Right lobe of liver (tissue), 6 donors: ENCODE measurements at regions not wholly inside any gene's neighbourhood (a gene's known extent, or its start where the extent isn't known, plus 50 kb on each side); places are given as distances from the start of the nearest gene placed in this dataset.

Source experiments
- ATAC-seq, 4 donors: fragments of 200-7000 bp; cut with Tn5 transposase; one replicate each; pipeline ENCODE4 v1.9.1; 2020; ENCODE audit warnings: mild to moderate bottlenecking in 4 of 4, moderate library complexity in 4 of 4
- DNase-seq, 3 donors: peaks; one replicate each; pipeline ENCODE4 v3.0.0-alpha.2; 2020
- H3K27ac ChIP-seq, 3 donors: fragments of 200-600 bp; one replicate each; pipeline ENCODE4 v1.8.0; 2022
- H3K27me3 ChIP-seq, 2 donors: fragments of 200-600 bp; one replicate each; pipeline ENCODE4 v1.8.0; 2022
- H3K36me3 ChIP-seq, 4 donors: fragments of 200-600 bp; sonication (generic) in 1 of 4; one replicate each; pipeline versions ENCODE4 v1.5.1 to v1.8.0; 2017 to 2022; ENCODE audit warnings: control low read depth in 1 of 4
- H3K4me1 ChIP-seq, 4 donors: fragments of 200-600 bp; sonication (generic) in 1 of 4; one replicate each; pipeline versions ENCODE4 v1.5.1 to v1.8.0; 2017 to 2022; ENCODE audit warnings: control low read depth in 1 of 4
- H3K4me3 ChIP-seq, 3 donors: fragments of 200-600 bp; one replicate each; pipeline ENCODE4 v1.8.0; 2022
- H3K9me3 ChIP-seq, 4 donors: fragments of 200-600 bp; sonication (generic) in 1 of 4; one replicate each; pipeline versions ENCODE4 v1.5.1 to v1.8.0; 2017 to 2022; ENCODE audit warnings: control low read depth in 1 of 4
- POLR2A ChIP-seq: fragments of 450-650 bp; IDR thresholded peaks from one replicate; pipeline ENCODE4 v1.6.1; 2017; ENCODE audit warnings: antibody characterized with exemption, mild to moderate bottlenecking
- WGBS: methylation state at CpG from one replicate; pipeline ENCODE4 v1.1.6; 2018; ENCODE audit warnings: low coverage, low lambda C conversion rate; ENCODE audit not compliant: insufficient coverage; ENCODE audit errors: missing lambda C conversion rate; 5-methylcytosine and 5-hydroxymethylcytosine counted together
- intact Hi-C, 2 donors: fragments of 100-400 bp; cut with DNase I; formaldehyde crosslinking; loops; one replicate each; pipeline versions ENCODE4 v1.11.2 to v1.14.1; 2022
- small RNA-seq, 2 experiments: library from RNA; depleted of rRNA; stranded (forward); fragments of <200 nt; gene quantifications; one replicate each; pipeline ENCODE3, GENCODE V24; 2016
- TF ChIP-seq, protein P1 (sequence below), 4 donors: fragments of 200-600 bp in 3 of 4; fragments of 450-650 bp in 1 of 4; IDR thresholded peaks; one replicate each; pipeline versions ENCODE4 v1.5.1 to v1.8.0; 2016 to 2022; ENCODE audit warnings: antibody characterized with exemption in 4 of 4, mild to moderate bottlenecking in 2 of 4
- donor health status: DM: no; HTN: yes; CAD: no.
- donor health status: DM: no; HTN: no; CAD: no.
- donor health status: DM: no; HTN: no; CAD: no.
- donor health status: DM: no; HTN: yes; CAD: no.
- donor health status: DM: no; HTN: yes; CAD: no.

DNA sequence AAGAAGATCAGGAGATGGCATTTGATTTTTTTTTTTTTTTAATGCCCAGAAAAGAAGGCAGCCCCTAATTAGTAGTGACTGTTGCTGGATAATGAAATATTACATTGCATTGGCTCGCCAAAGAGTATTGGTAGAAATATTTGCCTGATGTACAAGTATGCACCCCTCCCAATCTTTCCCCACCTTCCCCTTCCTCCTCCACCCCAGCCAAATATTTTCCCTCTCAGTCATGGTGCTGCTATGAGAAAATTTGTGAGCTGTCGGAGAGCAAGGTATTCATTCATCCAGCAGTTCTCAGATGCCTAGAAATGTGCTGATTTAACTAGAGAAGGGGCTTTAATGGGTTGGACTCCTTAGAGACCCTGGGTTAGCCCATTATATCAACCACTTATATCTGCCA lies 50.5 kb upstream of the IKBKE start:
- ATAC-seq = no peak
- no peaks in the 10 kb centered on the region for H3K4me1 ChIP-seq
- peaks cover 0 to 3% (median 1%) of the 10 kb centered on the region in 4 donors for H3K36me3 ChIP-seq
- TF ChIP-seq POLR2A = no peak
- TF ChIP-seq, protein P1, sequence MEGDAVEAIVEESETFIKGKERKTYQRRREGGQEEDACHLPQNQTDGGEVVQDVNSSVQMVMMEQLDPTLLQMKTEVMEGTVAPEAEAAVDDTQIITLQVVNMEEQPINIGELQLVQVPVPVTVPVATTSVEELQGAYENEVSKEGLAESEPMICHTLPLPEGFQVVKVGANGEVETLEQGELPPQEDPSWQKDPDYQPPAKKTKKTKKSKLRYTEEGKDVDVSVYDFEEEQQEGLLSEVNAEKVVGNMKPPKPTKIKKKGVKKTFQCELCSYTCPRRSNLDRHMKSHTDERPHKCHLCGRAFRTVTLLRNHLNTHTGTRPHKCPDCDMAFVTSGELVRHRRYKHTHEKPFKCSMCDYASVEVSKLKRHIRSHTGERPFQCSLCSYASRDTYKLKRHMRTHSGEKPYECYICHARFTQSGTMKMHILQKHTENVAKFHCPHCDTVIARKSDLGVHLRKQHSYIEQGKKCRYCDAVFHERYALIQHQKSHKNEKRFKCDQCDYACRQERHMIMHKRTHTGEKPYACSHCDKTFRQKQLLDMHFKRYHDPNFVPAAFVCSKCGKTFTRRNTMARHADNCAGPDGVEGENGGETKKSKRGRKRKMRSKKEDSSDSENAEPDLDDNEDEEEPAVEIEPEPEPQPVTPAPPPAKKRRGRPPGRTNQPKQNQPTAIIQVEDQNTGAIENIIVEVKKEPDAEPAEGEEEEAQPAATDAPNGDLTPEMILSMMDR (IDR thresholded peaks at IDR 0.05) = no peak
- no peak overlapping the region for H3K4me3 ChIP-seq
- 92% methylated on average over 2 of the region's 2 CpGs for WGBS
- H3K27me3 ChIP-seq = no peaks in the 10 kb centered on the region
- H3K27ac ChIP-seq = no peak overlapping the region
- intact Hi-C loops = no loop called here
- no peaks in the 10 kb centered on the region for H3K9me3 ChIP-seq
- DNase-seq = no peak

GRCh38 chr1:206420471-206420870 lies 49.8 kb upstream of the IKBKE start:
- no peak for ATAC-seq
- peaks cover 0 to 3% (median 1%) of the 10 kb centered on the region in 4 donors for H3K36me3 ChIP-seq

More at GRCh38 chr1:206420471-206420870, 49.8 kb upstream of the IKBKE start:
- Histone ChIP-seq H3K27me3 (no peaks in the 10 kb centered on the region), H3K4me1 (no peaks in the 10 kb centered on the region), H3K4me3 (no peak overlapping the region), H3K27ac (no peak overlapping the region), H3K9me3 (no peaks in the 10 kb centered on the region)
- TF ChIP-seq, protein P1 (IDR thresholded peaks at IDR 0.05) = no peak
- TF ChIP-seq POLR2A = no peak
- 80% methylated on average over 2 of the region's 4 CpGs for WGBS
- intact Hi-C loops = no loop called here
- DNase-seq = no peak

Small RNA genes lying in the stretch of these regions (small RNA-seq; reads per million reads assigned to genes)
- gene AC244023.1 = 0 reads per million in 2 experiments
